MM.1S (cell line): ENCODE measurements at regions not wholly inside any gene's neighbourhood (a gene's known extent, or its start where the extent isn't known, plus 50 kb on each side); places are given as distances from the start of the nearest gene placed in this dataset.
"Not testable (repeated sequence)": the region's sequence is repeated elsewhere in the genome, so short reads cannot be mapped to it uniquely, and the experiment has no call there.

ENCODE experiments used
- CTCF ChIP-seq: fragments of 300-600 bp; sonication (generic); IDR thresholded peaks from 2 replicates; pipeline ENCODE4 v1.5.1; 2016; ENCODE audit warnings: antibody characterized with exemption, low read length, mixed read lengths
- EZH2 ChIP-seq: fragments of 300-600 bp; sonication (generic); optimal IDR thresholded peaks from 2 replicates; pipeline ENCODE3; 2017; ENCODE audit warnings: low read depth, mild to moderate bottlenecking, antibody characterized with exemption, low read length, mixed read lengths
- EZH2phosphoT487 ChIP-seq: fragments of 300-600 bp; sonication (generic); IDR thresholded peaks from 2 replicates; pipeline ENCODE4 v1.6.1; 2018; ENCODE audit warnings: antibody characterized with exemption, low read length

GRCh38 chr2:22186261-22186828 is 1062.6 kb downstream of the TDRD15 start:
- not testable (repeated sequence) for TF ChIP-seq CTCF, EZH2, EZH2phosphoT487
